ENCODE measurements at regions not wholly inside any gene's neighbourhood (a gene's known extent, or its start where the extent isn't known, plus 50 kb on each side); places are given as distances from the start of the nearest gene placed in this dataset.

DNA sequence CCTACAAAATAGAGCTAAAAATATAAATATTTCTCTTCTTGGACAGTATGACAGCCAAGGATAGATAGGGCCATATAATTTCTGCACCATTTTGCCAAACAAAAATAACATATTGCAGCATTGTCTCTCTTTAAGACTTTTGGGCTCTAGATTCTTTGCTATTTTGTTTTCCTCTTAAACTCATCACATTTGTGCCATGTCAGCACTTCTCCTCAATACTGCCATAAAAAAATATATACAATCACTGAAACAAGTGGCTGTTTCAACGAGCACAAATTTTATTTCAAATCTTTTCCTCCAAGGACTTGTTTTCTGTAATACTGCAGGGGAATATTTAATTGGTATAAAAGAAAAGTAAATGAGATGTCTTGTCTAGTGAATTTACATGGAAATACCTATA is 1570.0 kb upstream of the NUDT12 start:
- Histone ChIP-seq H3K4me3 (ENCODE audit: low read length) (no peak overlapping the region), H3K9me3 (ENCODE audit: insufficient read depth, low read length) (no peaks in the 10 kb centered on the region), H3K36me3 (replicated peaks; ENCODE audit: low read depth, low read length) (no peaks in the 10 kb centered on the region), H3K27me3 (ENCODE audit: low read depth, low read length) (no peaks in the 10 kb centered on the region), H3K79me2 (ENCODE audit: low read length) (no peaks in the 10 kb centered on the region), H2AFZ (ENCODE audit: low read depth, low read length) (no peak overlapping the region), H3K27ac (ENCODE audit: low read length) (no peak overlapping the region), H4K20me1 (ENCODE audit: insufficient read depth, low read length) (no peaks in the 10 kb centered on the region), H3K4me1 (ENCODE audit: low read length) (no peaks in the 10 kb centered on the region), H3K9ac (ENCODE audit: low read length) (no peak overlapping the region), H3K4me2 (ENCODE audit: low read length) (no peak overlapping the region)
- TF ChIP-seq EZH2phosphoT487 (IDR thresholded peaks at IDR 0.05; ENCODE audit: low read depth) = no peak
- TF ChIP-seq, protein P1, sequence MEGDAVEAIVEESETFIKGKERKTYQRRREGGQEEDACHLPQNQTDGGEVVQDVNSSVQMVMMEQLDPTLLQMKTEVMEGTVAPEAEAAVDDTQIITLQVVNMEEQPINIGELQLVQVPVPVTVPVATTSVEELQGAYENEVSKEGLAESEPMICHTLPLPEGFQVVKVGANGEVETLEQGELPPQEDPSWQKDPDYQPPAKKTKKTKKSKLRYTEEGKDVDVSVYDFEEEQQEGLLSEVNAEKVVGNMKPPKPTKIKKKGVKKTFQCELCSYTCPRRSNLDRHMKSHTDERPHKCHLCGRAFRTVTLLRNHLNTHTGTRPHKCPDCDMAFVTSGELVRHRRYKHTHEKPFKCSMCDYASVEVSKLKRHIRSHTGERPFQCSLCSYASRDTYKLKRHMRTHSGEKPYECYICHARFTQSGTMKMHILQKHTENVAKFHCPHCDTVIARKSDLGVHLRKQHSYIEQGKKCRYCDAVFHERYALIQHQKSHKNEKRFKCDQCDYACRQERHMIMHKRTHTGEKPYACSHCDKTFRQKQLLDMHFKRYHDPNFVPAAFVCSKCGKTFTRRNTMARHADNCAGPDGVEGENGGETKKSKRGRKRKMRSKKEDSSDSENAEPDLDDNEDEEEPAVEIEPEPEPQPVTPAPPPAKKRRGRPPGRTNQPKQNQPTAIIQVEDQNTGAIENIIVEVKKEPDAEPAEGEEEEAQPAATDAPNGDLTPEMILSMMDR (IDR thresholded peaks at IDR 0.05; ENCODE audit: low read depth, low read length) = no peak

DNA sequence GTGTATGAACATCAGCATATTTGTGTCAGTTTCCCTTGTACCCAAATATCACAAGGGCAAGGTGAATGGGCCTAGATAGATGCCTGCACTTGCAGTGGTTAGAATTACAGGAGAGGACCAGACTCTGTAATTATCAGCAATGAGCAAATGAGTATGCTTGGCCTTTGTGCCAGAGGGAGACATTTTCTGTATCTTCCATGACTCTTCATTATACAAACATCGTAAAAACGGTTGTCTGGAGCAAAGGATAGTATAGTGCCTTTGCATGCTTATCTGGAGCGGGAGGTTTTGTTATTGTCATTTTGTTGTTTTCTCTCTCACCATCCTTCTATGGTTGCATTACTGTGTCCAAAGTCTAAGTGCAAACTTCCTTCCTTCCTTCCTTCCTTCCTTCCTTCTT is 1568.5 kb upstream of the NUDT12 start:
- Histone ChIP-seq H3K4me3 (ENCODE audit: low read length) (no peak overlapping the region), H3K36me3 (replicated peaks; ENCODE audit: low read depth, low read length) (no peaks in the 10 kb centered on the region), H3K27me3 (ENCODE audit: low read depth, low read length) (no peaks in the 10 kb centered on the region), H2AFZ (ENCODE audit: low read depth, low read length) (no peak overlapping the region), H3K4me2 (ENCODE audit: low read length) (no peak overlapping the region), H3K4me1 (ENCODE audit: low read length) (no peaks in the 10 kb centered on the region), H4K20me1 (ENCODE audit: insufficient read depth, low read length) (no peaks in the 10 kb centered on the region), H3K79me2 (ENCODE audit: low read length) (no peaks in the 10 kb centered on the region), H3K27ac (ENCODE audit: low read length) (no peak overlapping the region), H3K9me3 (ENCODE audit: insufficient read depth, low read length) (no peaks in the 10 kb centered on the region), H3K9ac (ENCODE audit: low read length) (no peak overlapping the region)
- TF ChIP-seq, protein P1 (IDR thresholded peaks at IDR 0.05; ENCODE audit: low read depth, low read length) = no peak
- TF ChIP-seq EZH2phosphoT487 (IDR thresholded peaks at IDR 0.05; ENCODE audit: low read depth) = no peak

DNA sequence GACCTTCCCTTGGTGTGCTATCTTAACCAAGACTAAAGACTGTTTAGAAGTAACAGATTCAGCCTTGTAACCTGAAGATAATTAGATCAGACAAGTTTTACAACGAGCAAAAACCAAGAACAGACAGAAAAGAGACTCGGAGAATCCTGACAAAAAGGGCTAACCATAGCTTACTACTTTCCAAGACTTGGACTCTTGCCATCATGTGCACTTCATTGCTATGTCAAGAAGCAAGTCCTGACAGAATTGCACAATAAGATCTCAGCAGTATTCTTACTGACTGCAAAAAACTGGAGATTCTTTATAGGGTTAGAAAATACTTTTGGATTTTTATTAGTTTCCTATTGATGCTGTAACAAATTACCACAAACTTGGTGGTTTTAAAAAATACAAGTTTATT is 1539.0 kb upstream of the NUDT12 start:
- Histone ChIP-seq H3K79me2 (ENCODE audit: low read length) (no peaks in the 10 kb centered on the region), H4K20me1 (ENCODE audit: insufficient read depth, low read length) (no peaks in the 10 kb centered on the region), H3K4me2 (ENCODE audit: low read length) (no peak overlapping the region), H3K27ac (ENCODE audit: low read length) (no peak overlapping the region), H3K27me3 (ENCODE audit: low read depth, low read length) (no peaks in the 10 kb centered on the region), H3K36me3 (replicated peaks; ENCODE audit: low read depth, low read length) (no peaks in the 10 kb centered on the region), H3K9ac (ENCODE audit: low read length) (no peak overlapping the region), H3K4me3 (ENCODE audit: low read length) (no peak overlapping the region), H3K9me3 (ENCODE audit: insufficient read depth, low read length) (no peaks in the 10 kb centered on the region), H3K4me1 (ENCODE audit: low read length) (no peaks in the 10 kb centered on the region), H2AFZ (ENCODE audit: low read depth, low read length) (no peak overlapping the region)
- no peak for TF ChIP-seq EZH2phosphoT487 (IDR thresholded peaks at IDR 0.05; ENCODE audit: low read depth)
- TF ChIP-seq, protein P1 (IDR thresholded peaks at IDR 0.05; ENCODE audit: low read depth, low read length) = no peak

DNA sequence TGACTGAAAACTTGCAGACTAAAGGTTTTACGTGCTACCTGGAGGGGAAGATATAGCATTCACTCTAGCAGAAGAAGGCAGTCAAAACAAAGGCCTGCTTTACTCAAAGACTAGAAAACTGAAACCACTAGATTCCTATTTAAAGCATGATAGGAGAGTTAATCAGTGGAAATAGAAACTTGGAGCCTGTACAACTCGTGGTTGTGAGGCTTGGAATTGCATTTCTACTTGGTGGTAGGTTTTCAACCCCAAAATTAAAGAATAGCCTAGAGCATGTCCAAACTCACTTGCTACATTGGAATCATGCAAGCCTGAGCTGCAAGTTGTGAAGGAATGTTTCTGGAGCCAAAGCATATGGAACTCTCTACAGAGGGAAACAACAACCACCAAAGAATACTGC is 1526.4 kb upstream of the NUDT12 start:
- no peaks in the 10 kb centered on the region for H3K79me2 ChIP-seq (ENCODE audit: low read length)
- H2AFZ ChIP-seq (ENCODE audit: low read depth, low read length) = no peak overlapping the region
- no peaks in the 10 kb centered on the region for H3K9me3 ChIP-seq (ENCODE audit: insufficient read depth, low read length)
- no peak overlapping the region for H3K4me2 ChIP-seq (ENCODE audit: low read length)
- no peaks in the 10 kb centered on the region for H3K36me3 ChIP-seq (replicated peaks; ENCODE audit: low read depth, low read length)
- H3K4me3 ChIP-seq (ENCODE audit: low read length) = no peak overlapping the region
- no peaks in the 10 kb centered on the region for H3K4me1 ChIP-seq (ENCODE audit: low read length)
- TF ChIP-seq EZH2phosphoT487 (IDR thresholded peaks at IDR 0.05; ENCODE audit: low read depth) = no peak
- TF ChIP-seq, protein P1 (IDR thresholded peaks at IDR 0.05; ENCODE audit: low read depth, low read length) = no peak
- H3K9ac ChIP-seq (ENCODE audit: low read length) = no peak overlapping the region
- H4K20me1 ChIP-seq (ENCODE audit: insufficient read depth, low read length) = no peaks in the 10 kb centered on the region
- H3K27ac ChIP-seq (ENCODE audit: low read length) = no peak overlapping the region
- no peaks in the 10 kb centered on the region for H3K27me3 ChIP-seq (ENCODE audit: low read depth, low read length)
